Stimulated activated naive CD4-positive, alpha-beta T cell (primary cell): ENCODE measurements at regions not wholly inside any gene's neighbourhood (a gene's known extent, or its start where the extent isn't known, plus 50 kb on each side); places are given as distances from the start of the nearest gene placed in this dataset.
"Not testable (repeated sequence)": the region's sequence is repeated elsewhere in the genome, so short reads cannot be mapped to it uniquely, and the experiment has no call there.

Experiments
- DNase-seq, 6 experiments: peaks; one replicate each; lab custom pipeline; 2025; lab: John Stamatoyannopoulos, UW

DNA sequence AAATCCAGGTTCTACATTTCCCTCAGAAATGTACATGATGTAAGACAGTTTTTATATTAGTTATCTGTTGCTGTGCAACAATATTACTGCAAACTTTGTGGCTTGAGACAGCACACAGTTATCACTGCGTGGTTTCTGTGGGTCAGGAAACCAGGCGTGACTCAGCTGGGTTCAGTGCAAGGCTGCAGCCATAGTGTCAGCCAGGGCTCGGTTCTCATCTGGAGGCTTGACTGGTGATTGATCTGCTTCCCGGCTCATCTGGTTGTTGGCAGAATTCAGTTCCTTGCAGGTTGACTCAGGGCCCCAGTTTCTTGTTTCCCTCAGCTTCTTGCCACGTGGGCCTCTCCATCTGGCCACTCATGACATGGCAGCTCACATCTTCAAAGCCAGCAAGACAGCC, 146.8 kb upstream of the ROPN1B start:
- not testable (repeated sequence) for DNase-seq

GRCh38 chr3:125831005-125831750, 137.8 kb upstream of the ROPN1B start:
- not testable (repeated sequence) for DNase-seq

- DNase-seq, result not testable (repeated sequence)
Measured at GRCh38 chr3:125835562-125835961, 133.4 kb upstream of the ROPN1B start.

DNA sequence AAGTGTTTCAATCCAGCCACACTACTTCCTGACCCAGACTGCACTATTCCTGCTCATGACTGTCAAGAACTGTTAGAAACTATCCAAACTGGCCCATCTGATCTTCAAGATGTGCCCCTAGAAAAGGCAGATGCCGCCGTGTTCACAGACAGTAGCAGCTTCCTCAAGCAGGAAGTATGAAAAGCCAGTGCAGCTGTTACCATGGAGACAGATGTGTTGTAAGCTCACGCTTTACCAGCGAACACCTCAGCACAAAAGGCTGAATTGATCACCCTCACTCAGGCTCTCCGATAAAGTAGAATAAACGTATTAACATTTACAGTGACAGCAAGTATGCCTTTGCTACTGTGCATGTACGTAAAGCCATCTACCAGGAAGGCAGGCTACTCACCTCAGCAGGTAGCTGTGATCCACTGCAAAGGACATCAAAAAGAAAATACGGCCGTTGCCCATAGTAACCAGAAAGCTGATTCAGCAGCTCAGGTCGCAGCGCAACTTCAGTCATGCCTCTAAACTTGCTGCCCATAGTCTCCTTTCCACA, 132.9 kb upstream of the ROPN1B start:
- peak in 2 of 6 experiments; percentile 10 to 36 for DNase-seq

DNA sequence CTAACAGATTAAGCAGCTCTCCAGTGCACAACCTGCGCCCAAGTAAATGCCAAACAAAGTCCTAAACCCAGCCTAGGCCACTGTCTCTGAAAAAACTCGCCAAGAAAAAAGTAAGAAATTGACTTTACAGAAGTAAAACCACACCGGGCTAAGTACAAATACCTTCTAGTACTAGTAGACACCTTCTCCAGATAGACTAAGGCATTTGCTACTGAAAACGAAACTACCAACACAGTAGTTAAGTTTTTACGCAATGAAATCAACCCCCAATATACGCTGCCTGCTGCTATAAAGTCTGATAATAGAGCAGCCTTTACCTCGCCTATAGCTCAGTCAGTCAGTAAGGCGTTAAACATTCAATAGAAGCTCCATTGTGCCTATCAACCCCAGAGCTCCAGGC, 132.2 kb upstream of the ROPN1B start:
- not testable (repeated sequence) for DNase-seq

GRCh38 chr3:125838857-125839256, 130.1 kb upstream of the ROPN1B start:
- not testable (repeated sequence) for DNase-seq

GRCh38 chr3:125840465-125840864, 128.5 kb upstream of the ROPN1B start:
- not testable (repeated sequence) for DNase-seq

DNA sequence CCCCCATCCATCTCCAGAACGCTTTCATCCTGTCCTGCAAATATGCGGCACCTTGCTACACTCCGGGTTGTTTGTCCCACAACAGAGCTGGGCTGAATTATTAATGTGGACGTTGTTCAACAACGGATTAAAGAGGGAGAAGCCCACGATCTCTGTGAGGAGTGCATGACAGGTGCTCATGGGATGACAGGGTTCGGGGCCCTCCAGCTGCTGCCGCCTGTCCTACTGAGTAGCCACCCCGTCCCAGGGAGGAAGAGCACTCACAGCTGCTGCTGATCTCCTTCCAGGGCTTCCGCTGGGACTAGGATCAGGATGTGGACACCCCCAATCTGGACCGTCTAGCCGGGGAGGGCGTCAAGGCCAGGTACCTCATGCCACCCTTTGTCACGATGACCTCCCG, 121.0 kb upstream of the ROPN1B start:
- DNase-seq, result not testable (repeated sequence)

DNA sequence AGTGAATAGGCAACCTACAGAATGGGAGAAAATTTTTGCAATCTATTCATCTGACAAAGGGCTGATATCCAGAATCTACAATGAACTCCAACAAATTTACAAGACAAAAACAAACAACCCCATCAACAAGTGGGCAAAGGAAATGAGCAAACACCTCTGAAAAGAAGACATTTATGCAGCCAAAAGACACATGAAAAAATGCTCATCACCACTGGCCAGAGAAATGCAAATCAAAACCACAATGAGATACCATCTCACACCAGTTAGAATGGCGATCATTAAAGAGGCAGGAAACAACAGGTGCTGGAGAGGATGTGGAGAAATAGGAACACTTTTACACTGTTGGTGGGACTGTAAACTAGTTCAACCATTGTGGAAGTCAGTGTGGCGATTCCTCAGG, 114.0 kb upstream of the ROPN1B start:
- DNase-seq, result not testable (repeated sequence)

GRCh38 chr3:125860547-125860946, 108.4 kb upstream of the ROPN1B start:
- DNase-seq, result not testable (repeated sequence)

GRCh38 chr3:125862841-125863254, 106.1 kb upstream of the ROPN1B start:
- DNase-seq, result not testable (repeated sequence)

DNA sequence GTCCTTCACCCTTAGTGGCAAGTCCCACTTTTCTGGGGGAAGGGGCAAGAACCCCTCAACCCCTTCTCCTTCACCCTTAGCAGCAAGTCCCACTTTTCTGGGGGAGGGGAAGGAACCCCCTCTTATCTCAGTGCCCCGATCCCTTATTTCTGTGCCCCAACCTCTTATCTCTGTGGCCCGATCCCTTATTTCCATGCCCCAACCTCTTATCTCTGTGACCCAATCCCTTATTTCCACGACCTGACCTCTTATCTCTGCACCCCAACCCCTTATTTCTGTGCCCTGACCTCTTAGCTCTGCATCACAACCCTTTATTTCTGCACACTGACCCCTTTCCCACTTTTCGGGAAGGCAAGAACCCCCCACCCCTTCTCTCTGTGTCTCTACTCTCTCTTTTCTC, 104.4 kb upstream of the ROPN1B start:
- DNase-seq, result not testable (repeated sequence)

DNA sequence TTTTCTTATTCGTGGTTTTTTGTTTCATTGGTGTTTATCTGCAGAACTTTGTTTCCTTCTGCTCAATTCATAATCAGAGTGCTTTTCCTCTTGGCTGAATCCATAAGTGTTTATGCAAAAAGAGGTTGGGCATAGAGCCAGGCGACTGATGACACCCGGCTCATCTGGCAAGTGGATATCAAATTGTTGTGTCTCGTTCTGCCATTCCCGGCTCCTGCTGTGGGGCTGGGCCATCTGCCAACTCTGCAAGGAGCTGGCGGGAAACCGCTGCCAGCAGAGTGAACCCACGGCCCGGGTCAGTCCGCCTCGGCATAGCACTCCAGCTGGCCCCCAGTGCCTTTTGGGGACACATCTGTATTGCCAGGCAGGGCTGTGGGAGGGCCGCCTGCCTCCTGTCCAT, 83.0 kb upstream of the ROPN1B start:
- not testable (repeated sequence) for DNase-seq

DNA sequence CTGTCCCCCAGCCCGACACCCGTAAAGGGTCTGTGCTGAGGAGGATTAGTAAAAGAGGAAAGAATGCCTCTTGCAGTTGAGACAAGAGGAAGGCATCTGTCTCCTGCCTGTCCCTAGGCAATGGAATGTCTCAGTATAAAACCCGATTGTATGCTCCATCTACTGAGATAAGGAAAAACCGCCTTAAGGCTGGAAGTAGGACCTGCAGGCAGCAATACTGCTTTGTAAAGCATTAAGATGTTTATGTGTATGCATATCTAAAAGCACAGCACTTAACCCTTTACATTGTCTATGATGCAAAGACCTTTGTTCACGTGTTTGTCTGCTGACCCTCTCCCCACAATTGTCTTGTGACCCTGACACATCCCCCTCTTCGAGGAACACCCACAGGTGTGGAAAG, 69.8 kb upstream of the ROPN1B start:
- not testable (repeated sequence) for DNase-seq

GRCh38 chr3:125901473-125901872, 67.5 kb upstream of the ROPN1B start:
- not testable (repeated sequence) for DNase-seq

DNA sequence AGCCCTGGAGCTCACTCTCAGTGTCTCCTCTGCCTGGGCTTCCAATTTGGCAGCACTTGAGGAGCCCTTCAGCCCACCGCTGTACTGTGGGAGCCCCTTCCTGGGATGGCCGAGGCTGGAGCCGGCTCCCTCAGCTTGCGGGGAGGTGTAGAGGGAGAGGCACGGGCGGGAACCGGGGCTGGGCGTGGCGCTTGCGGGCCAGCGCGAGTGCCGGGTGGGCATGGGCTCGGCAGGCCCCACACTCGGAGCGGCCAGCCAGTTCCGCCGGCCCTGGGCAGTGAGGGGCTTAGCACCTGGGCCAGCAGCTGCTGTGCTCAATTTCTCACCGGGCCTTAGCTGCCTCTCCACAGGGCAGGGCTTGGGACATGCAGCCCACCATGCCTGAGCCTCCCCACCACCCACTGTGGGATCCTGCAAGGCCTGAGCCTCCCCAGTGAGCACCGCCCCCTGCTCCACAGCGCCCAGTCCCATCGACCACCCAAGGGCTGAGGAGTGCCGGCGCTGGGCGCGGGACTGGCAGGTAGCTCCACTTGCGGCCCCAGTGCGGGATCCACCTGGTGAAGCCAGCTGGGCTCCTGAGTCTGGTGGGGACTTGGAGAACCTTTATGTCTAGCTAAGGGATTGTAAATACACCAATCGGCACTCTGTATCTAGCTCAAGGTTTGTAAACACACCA, 65.1 kb upstream of the ROPN1B start:
- not testable (repeated sequence) for DNase-seq

GRCh38 chr3:125907279-125907678, 61.7 kb upstream of the ROPN1B start:
- not testable (repeated sequence) for DNase-seq

- not testable (repeated sequence) for DNase-seq
Measured at GRCh38 chr3:125910851-125911250, 58.1 kb upstream of the ROPN1B start.

GRCh38 chr3:125914608-125915436, 54.2 kb upstream of the ROPN1B start:
- DNase-seq, result peak in 1 of 6 experiments; percentile 11

GRCh38 chr3:125915437-125915787, 53.6 kb upstream of the ROPN1B start:
- not testable (repeated sequence) for DNase-seq

DNA sequence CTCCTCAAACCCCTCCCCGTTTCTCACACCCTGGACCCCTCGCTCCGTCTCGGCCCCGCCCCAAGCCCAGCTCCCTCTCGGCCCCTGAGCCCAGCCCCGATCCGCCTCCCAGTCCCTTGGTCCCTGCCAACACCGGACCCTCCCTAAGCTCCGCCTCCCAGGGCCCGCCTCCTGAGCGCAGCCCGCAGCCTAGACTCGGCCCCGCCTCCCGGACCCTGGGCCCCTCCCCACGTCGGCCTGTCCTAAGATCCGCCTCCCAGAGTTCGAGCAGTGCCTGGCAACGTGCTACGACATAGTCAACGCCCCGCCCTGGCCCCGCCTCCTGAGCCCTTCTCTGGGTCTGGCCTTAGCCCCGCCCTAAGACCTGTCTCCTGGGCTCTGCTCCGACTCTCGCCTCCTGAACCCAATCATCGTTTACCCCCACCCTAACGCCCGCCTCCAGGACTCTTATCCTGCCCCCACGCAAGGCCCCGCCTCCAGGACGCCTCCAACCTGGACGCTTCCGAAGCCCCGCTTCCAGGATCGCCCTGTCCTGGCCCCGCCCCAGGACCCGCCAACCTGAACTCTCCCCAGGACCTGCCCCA, 53.1 kb upstream of the ROPN1B start:
- DNase-seq, result peak; percentile 98 to 100 (median 99)
